ENCODE measurements at regions not wholly inside any gene's neighbourhood (a gene's known extent, or its start where the extent isn't known, plus 50 kb on each side); places are given as distances from the start of the nearest gene placed in this dataset.
A peak's percentile ranks its signal among the peaks of the same experiment; 100 is the strongest.
"Not testable (repeated sequence)": the region's sequence is repeated elsewhere in the genome, so short reads cannot be mapped to it uniquely, and the experiment has no call there.

- H3K36me3 ChIP-seq: no peaks in the 10 kb centered on the region
- DNase-seq: no peak
- intact Hi-C loops (cut with DNase I): no loop called here
- 75 to 94% (median 92%) methylated on average over 4 of the region's 4 CpGs for WGBS, 4 donors
- H3K4me1 ChIP-seq: peaks cover 0 to 20% (median 9%) of the 10 kb centered on the region in 12 donors
- ATAC-seq: no peak
- peaks cover 0 to 14% (median 0%) of the 10 kb centered on the region in 12 donors for H3K9me3 ChIP-seq
- no peak overlapping the region for H3K4me3 ChIP-seq
- TF ChIP-seq, protein P1, sequence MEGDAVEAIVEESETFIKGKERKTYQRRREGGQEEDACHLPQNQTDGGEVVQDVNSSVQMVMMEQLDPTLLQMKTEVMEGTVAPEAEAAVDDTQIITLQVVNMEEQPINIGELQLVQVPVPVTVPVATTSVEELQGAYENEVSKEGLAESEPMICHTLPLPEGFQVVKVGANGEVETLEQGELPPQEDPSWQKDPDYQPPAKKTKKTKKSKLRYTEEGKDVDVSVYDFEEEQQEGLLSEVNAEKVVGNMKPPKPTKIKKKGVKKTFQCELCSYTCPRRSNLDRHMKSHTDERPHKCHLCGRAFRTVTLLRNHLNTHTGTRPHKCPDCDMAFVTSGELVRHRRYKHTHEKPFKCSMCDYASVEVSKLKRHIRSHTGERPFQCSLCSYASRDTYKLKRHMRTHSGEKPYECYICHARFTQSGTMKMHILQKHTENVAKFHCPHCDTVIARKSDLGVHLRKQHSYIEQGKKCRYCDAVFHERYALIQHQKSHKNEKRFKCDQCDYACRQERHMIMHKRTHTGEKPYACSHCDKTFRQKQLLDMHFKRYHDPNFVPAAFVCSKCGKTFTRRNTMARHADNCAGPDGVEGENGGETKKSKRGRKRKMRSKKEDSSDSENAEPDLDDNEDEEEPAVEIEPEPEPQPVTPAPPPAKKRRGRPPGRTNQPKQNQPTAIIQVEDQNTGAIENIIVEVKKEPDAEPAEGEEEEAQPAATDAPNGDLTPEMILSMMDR (IDR thresholded peaks at IDR 0.05): no peak
- no peak for TF ChIP-seq POLR2A (IDR thresholded peaks at IDR 0.05)
- H3K27ac ChIP-seq: no peak overlapping the region
- H3K27me3 ChIP-seq: no peaks in the 10 kb centered on the region
Measured at GRCh38 chr11:79501707-79502106, 60.9 kb upstream of the TENM4 start.

DNA sequence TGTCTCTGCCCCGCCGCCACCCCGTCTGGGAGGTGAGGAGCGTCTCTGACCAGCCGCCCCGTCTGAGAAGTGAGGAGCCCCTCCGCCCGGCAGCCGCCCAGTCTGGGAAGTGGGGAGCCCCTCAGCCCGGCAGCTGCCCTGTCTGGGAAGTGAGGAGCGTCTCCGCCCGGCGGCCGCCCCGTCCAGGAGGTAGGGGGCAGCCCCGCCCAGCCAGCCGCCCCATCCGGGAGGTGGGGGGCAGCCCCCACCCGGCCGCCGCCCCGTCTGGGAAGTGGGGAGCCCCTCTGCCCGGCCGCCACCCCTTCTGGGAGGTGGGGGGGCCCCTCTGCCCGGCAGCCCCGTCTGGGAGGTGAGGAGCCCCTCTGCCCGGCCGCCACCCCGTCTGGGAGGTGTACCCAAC lies 59.1 kb upstream of the TENM4 start:
- H3K4me3 ChIP-seq, ATAC-seq, DNase-seq, H3K27ac ChIP-seq, H3K27me3 ChIP-seq, H3K36me3 ChIP-seq: not testable (repeated sequence)
- Histone ChIP-seq H3K4me1 (peaks cover 0 to 20% (median 7%) of the 10 kb centered on the region in 12 donors), H3K9me3 (peaks cover 0 to 15% (median 0%) of the 10 kb centered on the region in 12 donors)
- intact Hi-C loops (cut with DNase I): loop anchor here in 4 of 10 donors (10.0 kb wide), 2 partner anchors 95 to 855 kb away; no protein-coding TSS in a partner anchor
- 87 to 97% (median 92%) methylated on average over 12 to 30 of the region's 30 CpGs for WGBS, 4 donors

DNA sequence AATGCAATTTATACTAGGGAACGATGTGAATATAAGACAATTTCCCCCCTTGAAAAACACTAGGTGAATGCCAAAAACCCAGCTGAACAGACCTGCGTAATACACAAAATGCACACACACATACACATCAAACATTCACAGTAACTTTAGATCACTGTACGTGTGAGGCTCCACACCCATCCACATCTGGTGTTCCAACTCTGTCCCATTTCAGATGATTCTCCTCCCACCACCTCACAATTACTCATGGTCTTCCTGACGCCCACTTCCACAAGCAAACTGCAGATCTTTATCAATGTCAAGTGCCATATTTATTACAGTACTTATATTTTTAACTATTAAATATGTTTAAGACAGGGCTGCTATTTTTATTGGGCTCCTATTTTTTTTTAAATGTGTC lies 57.8 kb upstream of the TENM4 start:
- ATAC-seq: no peak
- no peak overlapping the region for H3K4me3 ChIP-seq
- no peak overlapping the region for H3K27ac ChIP-seq
- peaks cover 0 to under 1% (median 0%) of the 10 kb centered on the region in 9 donors for H3K27me3 ChIP-seq
- intact Hi-C loops (cut with DNase I): loop anchor here in 4 of 10 donors (10.0 kb wide), 2 partner anchors 94 to 854 kb away; no protein-coding TSS in a partner anchor
- peaks cover 0 to 15% (median 0%) of the 10 kb centered on the region in 12 donors for H3K9me3 ChIP-seq
- no peak for DNase-seq
- WGBS, 4 donors: 47 to 72% (median 68%) methylated on average over 4 of the region's 4 CpGs
- no peak for TF ChIP-seq POLR2A (IDR thresholded peaks at IDR 0.05)
- TF ChIP-seq, protein P1 (IDR thresholded peaks at IDR 0.05): no peak
- H3K4me1 ChIP-seq: peaks cover 0 to 13% (median 7%) of the 10 kb centered on the region in 12 donors
- H3K36me3 ChIP-seq: no peaks in the 10 kb centered on the region

- Histone ChIP-seq H3K36me3 (no peaks in the 10 kb centered on the region), H3K4me3 (no peak overlapping the region), H3K4me1 (no peaks in the 10 kb centered on the region), H3K27me3 (peaks cover 0 to 6% (median 0%) of the 10 kb centered on the region in 9 donors), H3K9me3 (peaks cover 0 to 15% (median 0%) of the 10 kb centered on the region in 12 donors), H3K27ac (no peak overlapping the region)
- 21 to 28% (median 24%) methylated on average over 11 of the region's 11 CpGs for WGBS, 4 donors
- intact Hi-C loops (cut with DNase I): loop anchor here in 8 of 10 donors (5.0 to 10.0 kb wide), 4 partner anchors 89 to 849 kb away; no protein-coding TSS in a partner anchor
- no peak for TF ChIP-seq POLR2A (IDR thresholded peaks at IDR 0.05)
- TF ChIP-seq, protein P1 (IDR thresholded peaks at IDR 0.05): peak; percentile 74 to 89 (median 84)
- peak in 3 of 4 donors; percentile 71 to 91 (median 83) for ATAC-seq
- peak; percentile 57 to 72 (median 62) for DNase-seq
Measured at GRCh38 chr11:79493555-79494171, 52.8 kb upstream of the TENM4 start.

All from heart left ventricle (tissue), 16 donors.